Erythroblast (primary cell): ENCODE measurements at regions not wholly inside any gene's neighbourhood (a gene's known extent, or its start where the extent isn't known, plus 50 kb on each side); places are given as distances from the start of the nearest gene placed in this dataset.

Experiments used
- GATA1 ChIP-seq: IDR thresholded peaks from 2 replicates; pipeline ENCODE4 v1.6.1; 2011; ENCODE audit warnings: low read depth, mild to moderate bottlenecking, control low read depth, low read length, moderate library complexity
- POLR2A ChIP-seq: IDR thresholded peaks from 2 replicates; pipeline ENCODE4 v1.6.1; 2011; ENCODE audit warnings: mild to moderate bottlenecking, low read length

- TF ChIP-seq POLR2A (no peak), GATA1 (no peak)
These were observed 667.3 kb upstream of the SORCS1 start for GRCh38 chr10:107831772-107832171.
